Cardiac muscle cell (in vitro differentiated cells and primary cell): ENCODE measurements at regions not wholly inside any gene's neighbourhood (a gene's known extent, or its start where the extent isn't known, plus 50 kb on each side); places are given as distances from the start of the nearest gene placed in this dataset.

ENCODE experiments used
- DNase-seq, 2 donors: peaks; one replicate each; pipeline versions ENCODE4 v3.0.0 to v3.0.0-alpha.2; 2010 to 2017; ENCODE audit warnings: low read depth in 1 of 2, low spot score in 1 of 2
- H3K27ac ChIP-seq: fragments of 200-600 bp; sonication (generic); 2 replicates; pipeline ENCODE4 v1.5.1; 2016
- H3K27me3 ChIP-seq: fragments of 200-600 bp; sonication (generic); 2 replicates; pipeline ENCODE4 v1.6.0; 2016; ENCODE audit warnings: control low read depth
- H3K36me3 ChIP-seq: fragments of 200-600 bp; sonication (generic); 2 replicates; pipeline ENCODE4 v1.5.1; 2016; ENCODE audit warnings: control low read depth
- H3K4me1 ChIP-seq: fragments of 200-600 bp; sonication (generic); 2 replicates; pipeline ENCODE4 v1.8.1; 2017; ENCODE audit warnings: low read depth, mild to moderate bottlenecking, mixed run types
- H3K4me3 ChIP-seq: fragments of 200-600 bp; sonication (generic); 2 replicates; pipeline ENCODE4 v1.5.1; 2016; ENCODE audit warnings: mild to moderate bottlenecking
- H3K9me3 ChIP-seq: fragments of 200-600 bp; sonication (generic); 2 replicates; pipeline ENCODE4 v1.5.1; 2017; ENCODE audit warnings: low read depth, mild to moderate bottlenecking, control low read depth
- TF ChIP-seq, protein P1 (sequence below): IDR thresholded peaks from 2 replicates; pipeline ENCODE4 v1.5.1; 2012; ENCODE audit warnings: low read depth, mild to moderate bottlenecking, low read length

DNA sequence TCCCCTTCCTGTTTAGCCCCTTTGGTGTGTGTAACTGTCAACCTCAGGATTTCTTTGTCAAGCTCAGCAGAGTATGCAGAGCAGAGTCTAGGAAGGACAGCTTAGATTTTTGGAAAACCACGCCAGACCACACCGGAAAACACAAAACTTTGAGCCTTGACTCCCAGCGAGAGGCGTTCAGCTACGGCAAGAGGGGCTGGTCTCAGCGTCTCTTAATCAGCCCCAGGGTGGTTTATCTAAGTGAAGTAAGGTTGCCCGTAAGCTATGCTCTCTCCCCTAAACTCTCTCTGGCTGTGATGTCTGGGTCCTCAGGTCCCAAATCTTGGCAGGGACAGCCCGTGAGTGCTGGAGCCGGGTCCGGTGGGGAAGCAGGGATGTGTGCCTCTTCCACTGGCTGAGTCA is 230.9 kb downstream of the KLF6 start:
- Histone ChIP-seq H3K27me3 (no peaks in the 10 kb centered on the region), H3K36me3 (no peaks in the 10 kb centered on the region), H3K9me3 (no peaks in the 10 kb centered on the region), H3K4me1 (no peaks in the 10 kb centered on the region), H3K27ac (no peak overlapping the region), H3K4me3 (no peak overlapping the region)
- TF ChIP-seq, protein P1, sequence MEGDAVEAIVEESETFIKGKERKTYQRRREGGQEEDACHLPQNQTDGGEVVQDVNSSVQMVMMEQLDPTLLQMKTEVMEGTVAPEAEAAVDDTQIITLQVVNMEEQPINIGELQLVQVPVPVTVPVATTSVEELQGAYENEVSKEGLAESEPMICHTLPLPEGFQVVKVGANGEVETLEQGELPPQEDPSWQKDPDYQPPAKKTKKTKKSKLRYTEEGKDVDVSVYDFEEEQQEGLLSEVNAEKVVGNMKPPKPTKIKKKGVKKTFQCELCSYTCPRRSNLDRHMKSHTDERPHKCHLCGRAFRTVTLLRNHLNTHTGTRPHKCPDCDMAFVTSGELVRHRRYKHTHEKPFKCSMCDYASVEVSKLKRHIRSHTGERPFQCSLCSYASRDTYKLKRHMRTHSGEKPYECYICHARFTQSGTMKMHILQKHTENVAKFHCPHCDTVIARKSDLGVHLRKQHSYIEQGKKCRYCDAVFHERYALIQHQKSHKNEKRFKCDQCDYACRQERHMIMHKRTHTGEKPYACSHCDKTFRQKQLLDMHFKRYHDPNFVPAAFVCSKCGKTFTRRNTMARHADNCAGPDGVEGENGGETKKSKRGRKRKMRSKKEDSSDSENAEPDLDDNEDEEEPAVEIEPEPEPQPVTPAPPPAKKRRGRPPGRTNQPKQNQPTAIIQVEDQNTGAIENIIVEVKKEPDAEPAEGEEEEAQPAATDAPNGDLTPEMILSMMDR: no peak
- peak in 1 of 2 donors; percentile 22 for DNase-seq

DNA sequence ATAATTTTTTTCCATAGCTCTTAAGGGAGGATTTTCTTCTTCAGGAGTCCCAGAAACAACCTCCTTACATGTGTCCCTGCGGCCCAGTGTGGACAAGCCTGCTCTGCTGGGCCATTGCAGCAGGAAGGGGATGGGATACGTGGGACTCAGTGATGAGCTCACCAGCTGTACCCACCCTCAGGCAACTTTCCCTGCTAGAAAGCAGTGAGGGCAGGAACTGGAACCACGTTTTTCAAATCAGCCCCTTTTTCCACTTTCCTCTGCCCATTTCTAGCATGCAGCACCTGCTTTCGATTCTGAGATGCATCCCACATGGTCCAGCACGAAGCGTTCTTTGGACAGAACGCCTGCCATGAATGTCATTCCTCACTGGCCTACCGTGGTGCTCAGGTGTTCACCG is 232.7 kb downstream of the KLF6 start:
- Histone ChIP-seq H3K27me3 (no peaks in the 10 kb centered on the region), H3K4me3 (no peak overlapping the region), H3K9me3 (no peaks in the 10 kb centered on the region), H3K27ac (no peak overlapping the region), H3K36me3 (no peaks in the 10 kb centered on the region), H3K4me1 (no peaks in the 10 kb centered on the region)
- TF ChIP-seq, protein P1: no peak
- DNase-seq: no peak

DNA sequence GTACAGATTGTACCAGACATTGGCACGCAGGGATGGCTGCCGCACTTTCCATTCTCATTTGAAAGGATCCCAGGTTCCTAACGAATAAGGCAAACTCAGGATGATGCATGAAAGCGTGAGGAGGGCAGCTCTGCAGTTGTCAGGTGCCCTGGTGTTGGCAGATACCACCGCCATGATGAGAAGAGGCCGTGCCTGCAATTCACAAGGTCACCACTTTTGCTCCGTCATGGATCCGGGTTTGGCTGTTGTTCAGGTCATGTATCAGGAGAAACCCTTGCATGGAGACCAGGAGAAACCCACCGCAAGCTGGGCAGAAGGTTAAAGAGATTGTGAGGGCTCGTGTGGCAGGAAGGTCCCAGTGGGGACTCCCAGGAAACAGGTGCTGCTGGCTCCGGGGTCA is 233.2 kb downstream of the KLF6 start:
- H3K27me3 ChIP-seq: no peaks in the 10 kb centered on the region
- no peak overlapping the region for H3K4me3 ChIP-seq
- no peak overlapping the region for H3K27ac ChIP-seq
- H3K9me3 ChIP-seq: no peaks in the 10 kb centered on the region
- TF ChIP-seq, protein P1: no peak
- DNase-seq: no peak
- no peaks in the 10 kb centered on the region for H3K36me3 ChIP-seq
- H3K4me1 ChIP-seq: no peaks in the 10 kb centered on the region

DNA sequence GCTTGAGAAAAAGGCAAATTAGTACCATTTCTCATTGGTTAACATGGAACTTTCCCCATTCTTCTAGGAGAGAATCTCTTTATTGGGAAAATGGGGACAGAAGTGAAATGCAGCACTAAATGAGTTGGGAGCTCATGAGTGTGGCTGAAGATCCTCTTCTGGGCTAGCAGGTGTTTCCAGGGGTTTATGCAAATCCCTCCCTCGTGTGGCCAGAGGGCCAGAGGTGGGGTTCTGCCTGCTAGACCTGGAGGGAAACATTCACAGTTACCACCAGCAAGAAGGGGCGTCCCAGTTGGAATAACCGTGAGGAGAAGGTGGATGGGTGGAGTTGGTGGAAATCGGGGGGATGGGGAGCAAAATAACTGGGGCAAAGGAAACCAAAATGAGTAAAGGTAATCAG is 235.9 kb downstream of the KLF6 start:
- H3K9me3 ChIP-seq: no peaks in the 10 kb centered on the region
- H3K27ac ChIP-seq: no peak overlapping the region
- TF ChIP-seq, protein P1: no peak
- no peaks in the 10 kb centered on the region for H3K36me3 ChIP-seq
- H3K27me3 ChIP-seq: no peaks in the 10 kb centered on the region
- DNase-seq: no peak
- H3K4me1 ChIP-seq: no peaks in the 10 kb centered on the region
- no peak overlapping the region for H3K4me3 ChIP-seq

DNA sequence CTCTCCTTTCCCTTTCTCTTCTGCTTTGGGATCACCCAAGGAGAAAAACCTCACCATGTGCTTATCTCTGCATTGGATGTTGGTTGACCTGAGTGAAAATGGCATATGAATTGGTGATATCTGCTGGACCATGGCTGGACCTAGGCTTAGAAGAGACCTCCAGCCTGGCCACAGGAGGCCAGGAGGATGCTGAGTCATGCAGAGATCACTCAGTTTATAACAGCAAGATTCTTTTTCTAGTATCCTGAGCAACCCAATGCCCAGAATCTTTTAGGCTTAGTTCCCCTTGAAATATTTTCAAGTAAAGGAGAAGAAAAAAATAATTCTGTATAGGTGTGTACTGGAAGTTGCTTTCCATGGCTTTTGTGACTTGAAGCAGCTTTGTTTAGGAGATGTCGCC is 236.3 kb downstream of the KLF6 start:
- TF ChIP-seq, protein P1: no peak
- Histone ChIP-seq H3K27ac (no peak overlapping the region), H3K9me3 (no peaks in the 10 kb centered on the region), H3K36me3 (no peaks in the 10 kb centered on the region), H3K4me1 (no peaks in the 10 kb centered on the region), H3K4me3 (no peak overlapping the region), H3K27me3 (no peaks in the 10 kb centered on the region)
- DNase-seq: peak in 1 of 2 donors; percentile 18

DNA sequence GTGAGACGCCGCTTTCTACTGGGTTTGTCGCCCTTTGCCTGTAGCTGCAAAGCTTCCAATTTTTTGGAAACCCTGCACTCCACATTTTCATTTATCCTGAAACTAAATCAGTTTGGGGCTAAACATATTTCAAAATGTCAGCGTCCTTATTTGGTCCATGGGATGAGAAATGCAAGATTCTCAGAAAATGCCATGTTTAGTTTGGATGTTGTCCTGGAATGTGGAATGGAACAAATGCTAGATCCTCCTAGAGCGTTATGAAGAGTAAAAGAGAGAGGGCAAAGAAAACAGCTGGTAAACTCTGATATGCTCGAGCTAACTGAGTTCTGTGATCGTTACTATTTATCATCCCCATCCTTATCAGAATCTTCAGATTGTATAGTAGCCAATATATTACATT is 236.9 kb downstream of the KLF6 start:
- TF ChIP-seq, protein P1: no peak

More for the DNA sequence above, 236.9 kb downstream of the KLF6 start:
- Histone ChIP-seq H3K9me3 (no peaks in the 10 kb centered on the region), H3K27ac (no peak overlapping the region), H3K27me3 (no peaks in the 10 kb centered on the region), H3K4me3 (no peak overlapping the region), H3K4me1 (no peaks in the 10 kb centered on the region), H3K36me3 (no peaks in the 10 kb centered on the region)
- peak in 1 of 2 donors; percentile 24 for DNase-seq
